NB4 (cell line): ENCODE measurements at regions not wholly inside any gene's neighbourhood (a gene's known extent, or its start where the extent isn't known, plus 50 kb on each side); places are given as distances from the start of the nearest gene placed in this dataset.
A peak's percentile ranks its signal among the peaks of the same experiment; 100 is the strongest.
"Not testable (repeated sequence)": the region's sequence is repeated elsewhere in the genome, so short reads cannot be mapped to it uniquely, and the experiment has no call there.

Experiments used
- DNase-seq: peaks from one replicate; pipeline ENCODE4 v3.0.0; 2010; ENCODE audit warnings: low read depth
- H3K4me3 ChIP-seq: one replicate; pipeline ENCODE4 v1.5.1; 2011; ENCODE audit warnings: mild to moderate bottlenecking, low read depth, low read length, moderate library complexity
- MYC ChIP-seq: IDR thresholded peaks from 2 replicates; pipeline ENCODE4 v1.6.1; 2011; ENCODE audit warnings: low read depth, low read length
- POLR2A ChIP-seq: IDR thresholded peaks from 2 replicates; pipeline ENCODE4 v1.6.1; 2011; ENCODE audit warnings: mild to moderate bottlenecking; ENCODE audit not compliant: insufficient read length; ENCODE audit errors: extremely low read depth
- TF ChIP-seq, protein P1 (sequence below): IDR thresholded peaks from 2 replicates; pipeline ENCODE4 v1.6.1; 2011; ENCODE audit warnings: low read depth, low read length
- TF ChIP-seq, protein P2 (sequence below): IDR thresholded peaks from one replicate; pipeline ENCODE4 v1.5.1; 2012; ENCODE audit warnings: low read depth, low read length

DNA sequence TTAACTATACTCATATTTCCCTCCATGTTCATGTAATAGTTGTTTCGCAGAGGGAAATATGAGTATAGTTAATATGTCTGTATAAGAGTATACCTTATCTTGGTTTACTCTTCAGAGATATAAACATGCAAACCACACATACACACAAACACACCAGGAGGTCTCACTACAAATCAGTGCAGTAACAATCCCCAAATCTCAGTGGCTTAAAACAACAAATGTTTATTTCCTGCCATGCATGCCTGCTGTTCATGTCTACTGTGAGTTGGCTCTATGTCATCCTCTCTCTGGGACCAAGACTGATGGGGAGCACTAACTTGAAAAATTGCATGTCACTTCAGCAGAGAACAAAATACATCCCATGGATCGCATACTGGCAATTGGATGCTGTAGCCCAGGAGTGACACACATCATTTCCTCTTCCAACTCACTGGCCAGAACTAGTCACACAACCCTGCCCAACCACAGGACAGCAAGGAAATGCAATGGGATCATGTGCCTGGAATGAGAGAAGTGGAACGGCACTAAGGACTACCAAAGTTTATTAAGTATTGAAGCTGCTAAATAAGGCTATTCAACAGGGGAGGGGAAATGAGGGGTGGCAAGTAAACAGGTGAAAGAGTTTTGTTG, 89.0 kb upstream of the DTNBP1 start:
- no peak for DNase-seq
- no peak overlapping the region for H3K4me3 ChIP-seq
- TF ChIP-seq MYC: no peak
- TF ChIP-seq, protein P1, sequence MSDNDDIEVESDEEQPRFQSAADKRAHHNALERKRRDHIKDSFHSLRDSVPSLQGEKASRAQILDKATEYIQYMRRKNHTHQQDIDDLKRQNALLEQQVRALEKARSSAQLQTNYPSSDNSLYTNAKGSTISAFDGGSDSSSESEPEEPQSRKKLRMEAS: no peak
- TF ChIP-seq, protein P2, sequence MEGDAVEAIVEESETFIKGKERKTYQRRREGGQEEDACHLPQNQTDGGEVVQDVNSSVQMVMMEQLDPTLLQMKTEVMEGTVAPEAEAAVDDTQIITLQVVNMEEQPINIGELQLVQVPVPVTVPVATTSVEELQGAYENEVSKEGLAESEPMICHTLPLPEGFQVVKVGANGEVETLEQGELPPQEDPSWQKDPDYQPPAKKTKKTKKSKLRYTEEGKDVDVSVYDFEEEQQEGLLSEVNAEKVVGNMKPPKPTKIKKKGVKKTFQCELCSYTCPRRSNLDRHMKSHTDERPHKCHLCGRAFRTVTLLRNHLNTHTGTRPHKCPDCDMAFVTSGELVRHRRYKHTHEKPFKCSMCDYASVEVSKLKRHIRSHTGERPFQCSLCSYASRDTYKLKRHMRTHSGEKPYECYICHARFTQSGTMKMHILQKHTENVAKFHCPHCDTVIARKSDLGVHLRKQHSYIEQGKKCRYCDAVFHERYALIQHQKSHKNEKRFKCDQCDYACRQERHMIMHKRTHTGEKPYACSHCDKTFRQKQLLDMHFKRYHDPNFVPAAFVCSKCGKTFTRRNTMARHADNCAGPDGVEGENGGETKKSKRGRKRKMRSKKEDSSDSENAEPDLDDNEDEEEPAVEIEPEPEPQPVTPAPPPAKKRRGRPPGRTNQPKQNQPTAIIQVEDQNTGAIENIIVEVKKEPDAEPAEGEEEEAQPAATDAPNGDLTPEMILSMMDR: no peak
- TF ChIP-seq POLR2A: no peak

DNA sequence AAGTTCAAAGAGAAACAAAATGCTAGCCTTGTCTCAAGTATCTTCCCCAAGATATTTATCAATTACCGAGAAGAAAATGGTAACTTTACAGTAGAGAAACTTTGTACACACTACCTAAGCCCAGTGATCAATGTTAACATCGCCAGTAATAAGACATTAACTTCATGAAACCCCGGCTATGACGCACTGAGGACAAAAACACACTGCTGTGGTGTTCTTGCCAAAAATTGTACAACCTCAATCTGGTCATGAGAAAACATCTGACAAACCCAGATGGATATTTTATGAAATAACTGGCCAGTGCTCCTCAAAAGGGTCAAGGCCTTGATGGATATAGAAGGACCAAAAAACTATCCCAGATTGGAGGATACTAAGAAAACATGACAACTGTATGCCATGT, 85.5 kb upstream of the DTNBP1 start:
- no peak for DNase-seq
- TF ChIP-seq, protein P1: no peak
- TF ChIP-seq POLR2A: no peak
- TF ChIP-seq, protein P2: no peak
- TF ChIP-seq MYC: no peak
- no peak overlapping the region for H3K4me3 ChIP-seq

DNA sequence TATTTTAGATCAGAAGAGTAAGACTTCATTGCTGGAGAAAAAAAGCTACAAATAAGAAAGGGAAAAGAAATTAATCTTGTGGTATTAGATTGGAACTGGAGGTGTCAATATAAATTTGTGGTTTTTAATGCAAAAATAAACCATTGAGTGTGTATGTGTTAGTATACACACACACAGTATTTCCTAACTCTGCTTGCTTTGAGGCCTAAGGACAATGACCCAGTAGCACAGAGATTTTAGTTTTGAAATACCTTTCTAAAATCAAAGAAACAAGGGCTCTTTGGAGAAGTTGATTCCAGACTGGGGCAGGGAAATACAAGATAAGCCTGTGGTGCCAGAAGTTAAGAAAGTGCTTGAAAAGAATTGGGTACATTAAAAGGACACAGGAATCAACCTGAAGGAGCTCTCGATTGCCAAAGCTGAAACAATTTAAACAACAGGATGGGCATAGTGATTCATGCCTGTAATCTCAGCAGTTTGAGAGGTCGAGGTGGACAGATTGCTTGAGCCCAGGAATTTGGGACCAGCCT, 84.6 kb upstream of the DTNBP1 start:
- H3K4me3 ChIP-seq: no peak overlapping the region
- no peak for TF ChIP-seq POLR2A
- TF ChIP-seq, protein P2: no peak
- TF ChIP-seq MYC: no peak
- TF ChIP-seq, protein P1: no peak
- DNase-seq: no peak

DNA sequence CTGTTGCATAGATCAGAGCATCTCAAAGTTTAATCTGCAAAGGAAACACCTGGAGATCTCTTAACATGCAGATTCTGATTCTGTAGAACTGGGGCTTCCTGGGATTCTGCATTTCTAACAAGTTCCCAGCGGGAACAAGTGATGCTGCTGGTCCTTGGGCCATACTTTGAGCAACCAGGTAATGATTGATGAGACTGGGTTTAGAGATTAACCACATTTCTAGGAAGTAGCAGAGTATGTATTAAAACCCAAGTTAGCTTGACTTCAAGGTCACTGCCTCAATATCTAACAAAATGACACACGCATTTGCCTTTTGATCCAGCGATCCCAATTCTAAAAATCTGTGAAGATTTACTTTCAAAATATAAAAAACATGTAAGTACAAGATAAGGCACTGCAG, 83.0 kb upstream of the DTNBP1 start:
- no peak for TF ChIP-seq MYC
- TF ChIP-seq, protein P1: no peak
- no peak overlapping the region for H3K4me3 ChIP-seq
- no peak for DNase-seq

DNA sequence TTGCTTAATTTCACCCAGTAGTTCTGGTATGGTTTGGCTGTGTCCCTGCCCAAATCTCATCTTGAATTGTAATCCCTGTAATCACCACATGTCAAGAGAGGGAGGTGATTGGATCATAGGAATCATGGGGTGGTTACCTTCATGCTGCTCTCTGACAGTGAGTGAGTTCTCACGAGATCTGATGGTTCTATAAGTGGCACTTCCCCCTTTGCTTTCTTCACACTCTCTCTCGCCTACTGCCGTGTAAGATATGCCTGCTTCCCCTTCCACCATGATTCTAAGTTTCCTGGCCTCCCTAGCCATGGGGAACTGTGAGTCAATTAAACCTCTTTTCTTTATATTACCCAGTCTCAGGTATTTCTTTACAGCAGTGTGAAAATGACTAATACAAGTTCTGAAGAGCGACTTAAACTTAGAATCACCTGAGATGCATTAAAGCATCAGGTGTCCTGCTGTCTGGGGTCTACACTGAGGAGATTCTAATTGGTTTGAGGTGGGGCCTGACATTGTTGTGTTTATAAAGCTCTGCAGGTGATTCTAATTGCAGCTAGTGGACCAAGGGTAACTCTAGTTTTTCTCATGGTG, 82.1 kb upstream of the DTNBP1 start:
- TF ChIP-seq MYC (no peak), POLR2A (no peak)
- TF ChIP-seq, protein P1: no peak
- TF ChIP-seq, protein P2: no peak
- DNase-seq: peak; percentile 48
- H3K4me3 ChIP-seq: no peak overlapping the region

DNA sequence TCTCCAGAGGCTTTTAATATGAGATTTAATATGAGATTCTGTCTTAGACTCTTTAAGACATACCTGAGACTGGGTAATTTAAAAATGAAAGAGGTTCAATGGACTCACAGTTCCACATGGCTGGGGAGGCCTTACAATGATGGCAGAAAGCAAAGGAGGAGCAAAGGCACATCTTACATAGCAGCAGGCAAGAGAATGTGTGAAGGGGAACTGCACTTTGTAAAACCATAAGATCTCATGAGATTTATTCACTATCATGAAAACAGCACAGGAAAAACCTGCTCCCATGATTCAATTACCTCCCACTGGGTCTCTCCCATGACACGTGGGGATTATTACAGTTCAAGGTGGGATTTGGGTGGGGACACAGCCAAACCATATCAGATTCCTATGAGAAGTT, 79.2 kb upstream of the DTNBP1 start:
- not testable (repeated sequence) for DNase-seq, H3K4me3 ChIP-seq

DNA sequence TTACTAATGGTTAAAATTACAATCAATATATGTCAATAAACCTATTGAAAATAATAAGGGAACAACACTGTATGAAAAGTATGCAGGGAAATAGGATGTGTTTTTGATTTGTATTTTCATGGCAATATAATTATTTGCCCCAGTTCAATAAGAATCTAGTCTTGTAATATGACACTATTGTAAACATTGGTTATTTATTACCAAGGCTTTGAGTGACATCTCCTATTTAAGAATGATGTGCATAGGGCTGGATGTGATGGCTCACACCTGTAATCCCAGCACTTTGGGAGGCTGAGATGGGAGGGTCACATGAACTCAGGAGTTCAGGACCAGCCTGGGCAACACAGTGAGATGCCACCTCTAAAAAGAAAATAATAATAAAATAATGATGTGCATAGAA, 78.6 kb upstream of the DTNBP1 start:
- DNase-seq: no peak
- TF ChIP-seq MYC (no peak), POLR2A (no peak)
- TF ChIP-seq, protein P2: no peak
- TF ChIP-seq, protein P1: no peak
- H3K4me3 ChIP-seq: no peak overlapping the region
